MM.1S (cell line): ENCODE measurements at regions not wholly inside any gene's neighbourhood (a gene's known extent, or its start where the extent isn't known, plus 50 kb on each side); places are given as distances from the start of the nearest gene placed in this dataset.

Experiments
- CTCF ChIP-seq: fragments of 300-600 bp; sonication (generic); IDR thresholded peaks from 2 replicates; pipeline ENCODE4 v1.5.1; 2016; ENCODE audit warnings: antibody characterized with exemption, low read length, mixed read lengths
- EZH2phosphoT487 ChIP-seq: fragments of 300-600 bp; sonication (generic); IDR thresholded peaks from 2 replicates; pipeline ENCODE4 v1.6.1; 2018; ENCODE audit warnings: antibody characterized with exemption, low read length

DNA sequence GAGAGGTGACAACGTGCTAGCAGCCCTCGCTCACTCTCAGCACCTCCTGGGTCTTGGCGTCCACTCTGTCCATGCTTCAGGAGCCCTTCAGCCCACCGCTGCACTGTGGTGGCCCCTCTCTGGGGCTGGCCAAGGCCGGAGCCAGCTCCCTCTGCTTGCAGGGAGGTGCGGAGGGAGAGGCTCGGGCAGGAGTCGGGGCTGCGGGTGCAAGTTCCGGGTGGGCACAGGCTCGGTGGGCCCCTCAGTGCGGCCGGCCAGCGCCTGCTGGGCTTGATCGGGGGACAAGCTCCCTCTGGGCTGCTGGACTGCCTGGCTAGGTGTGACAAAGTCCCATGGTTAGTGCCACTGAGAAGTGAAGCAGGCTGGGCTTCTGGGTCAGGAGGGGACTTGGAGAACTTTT lies 245.8 kb downstream of the JRKL start:
- TF ChIP-seq CTCF (no peak), EZH2phosphoT487 (no peak)
